B cell (primary cell): ENCODE measurements at regions not wholly inside any gene's neighbourhood (a gene's known extent, or its start where the extent isn't known, plus 50 kb on each side); places are given as distances from the start of the nearest gene placed in this dataset.

Source experiments
- ATAC-seq: fragments of 200-7000 bp; cut with Tn5 transposase; one replicate; pipeline ENCODE4 v1.10.0; 2021; ENCODE audit warnings: low read depth, mild to moderate bottlenecking, moderate number of reproducible peaks, moderate library complexity
- CTCF ChIA-PET: fragments of 350-600 bp; sonication (Branson Sonifier 250); formaldehyde crosslinking; loops from one replicate; lab custom pipeline; 2021; ENCODE audit warnings: antibody characterized with exemption, inconsistent platforms; lab: Charles Lee
- POLR2A ChIA-PET: fragments of 350-600 bp; sonication (Branson Sonifier 250); formaldehyde crosslinking; loops from one replicate; lab custom pipeline; 2021; ENCODE audit warnings: antibody characterized with exemption; lab: Charles Lee
- DNase-seq: peaks from one replicate; pipeline ENCODE4 v3.0.0; 2013
- H2AFZ ChIP-seq: 2 replicates; pipeline ENCODE4 v1.6.1; 2012; ENCODE audit warnings: mild to moderate bottlenecking, low read depth, low read length; ENCODE audit not compliant: insufficient read depth, poor library complexity, severe bottlenecking
- H3K27ac ChIP-seq, 2 donors: 1 replicate in 1 of 2; 2 replicates in 1 of 2; pipeline ENCODE4 v1.5.1; 2012 to 2013; ENCODE audit warnings: low read length in 2 of 2, mild to moderate bottlenecking in 2 of 2, moderate library complexity in 1 of 2
- H3K27me3 ChIP-seq, 4 experiments: fragments of 200-600 bp in 1 of 4; sonication (generic) in 1 of 4; replicated peaks in 1 of 4; 1 replicate in 2 of 4; 2 replicates in 2 of 4; pipeline versions ENCODE4 v1.6.1 to v1.7.0; 2013 to 2016; ENCODE audit warnings: low read length in 3 of 4, mild to moderate bottlenecking in 2 of 4, mixed read lengths in 1 of 4, moderate library complexity in 1 of 4; ENCODE audit not compliant: insufficient read depth in 4 of 4, control insufficient read depth in 3 of 4; ENCODE audit errors: control extremely low read depth in 1 of 4
- H3K36me3 ChIP-seq, 2 experiments: replicated peaks in 1 of 2; 1 replicate in 1 of 2; 2 replicates in 1 of 2; pipeline versions ENCODE4 v1.6.1 to v1.7.1; 2013; ENCODE audit warnings: low read length in 1 of 2; ENCODE audit not compliant: insufficient read depth in 2 of 2, control insufficient read depth in 1 of 2; ENCODE audit errors: control extremely low read depth in 1 of 2, extremely low read depth in 1 of 2
- H3K4me1 ChIP-seq, 2 donors: fragments of 200-600 bp in 1 of 2; sonication (generic) in 1 of 2; 1 replicate in 1 of 2; 2 replicates in 1 of 2; pipeline versions ENCODE4 v1.5.1 to v1.6.1; 2013 to 2017; ENCODE audit warnings: low read length in 2 of 2; ENCODE audit not compliant: control insufficient read depth in 2 of 2, insufficient read depth in 2 of 2
- H3K4me2 ChIP-seq: replicated peaks from 2 replicates; pipeline ENCODE3; 2012; ENCODE audit warnings: mild to moderate bottlenecking, low read depth, low read length; ENCODE audit not compliant: poor library complexity, severe bottlenecking
- H3K4me3 ChIP-seq, 5 experiments: fragments of 200-600 bp in 1 of 5; sonication (generic) in 1 of 5; 1 replicate in 3 of 5; 2 replicates in 2 of 5; pipeline versions ENCODE4 v1.5.1 to v1.7.0; 2011 to 2016; ENCODE audit warnings: low read length in 4 of 5, mild to moderate bottlenecking in 4 of 5, low read depth in 2 of 5, control low read depth in 1 of 5, moderate library complexity in 1 of 5; ENCODE audit not compliant: insufficient read depth in 1 of 5; ENCODE audit errors: control extremely low read depth in 1 of 5, extremely low read depth in 1 of 5
- H3K79me2 ChIP-seq: fragments of 200-600 bp; sonication (generic); one replicate; pipeline ENCODE4 v1.6.0; 2016; ENCODE audit warnings: low read length; ENCODE audit not compliant: control insufficient read depth, insufficient read depth
- H3K9ac ChIP-seq: fragments of 200-600 bp; sonication (generic); 2 replicates; pipeline ENCODE4 v1.6.1; 2017; ENCODE audit warnings: mild to moderate bottlenecking, low read length, moderate library complexity
- H3K9me3 ChIP-seq, 3 donors: one replicate each; pipeline versions ENCODE4 v1.6.1 to v1.7.1; 2013; ENCODE audit warnings: low read length in 2 of 3; ENCODE audit not compliant: control insufficient read depth in 2 of 3, insufficient read depth in 1 of 3; ENCODE audit errors: control extremely low read depth in 1 of 3
- H4K20me1 ChIP-seq: 2 replicates; pipeline ENCODE4 v1.6.0; 2012; ENCODE audit warnings: mild to moderate bottlenecking, low read length; ENCODE audit not compliant: insufficient read depth, control insufficient read depth, poor library complexity, severe bottlenecking
- H3K27ac Mint-ChIP-seq: one replicate; pipeline ENCODE4 v1.8.0; 2021; ENCODE audit warnings: mixed read lengths
- H3K27me3 Mint-ChIP-seq: one replicate; pipeline ENCODE4 v1.8.0; 2021; ENCODE audit warnings: mixed read lengths
- H3K4me1 Mint-ChIP-seq: one replicate; pipeline ENCODE4 v1.8.0; 2021; ENCODE audit warnings: mixed read lengths
- H3K4me3 Mint-ChIP-seq: one replicate; pipeline ENCODE4 v1.8.0; 2021; ENCODE audit warnings: mixed read lengths
- H3K9me3 Mint-ChIP-seq: one replicate; pipeline ENCODE4 v1.8.0; 2022; ENCODE audit warnings: mixed read lengths; ENCODE audit not compliant: insufficient read depth
- EZH2 ChIP-seq: IDR thresholded peaks from 2 replicates; pipeline ENCODE4 v1.6.1; 2012; ENCODE audit warnings: borderline replicate concordance, low read depth, mild to moderate bottlenecking, moderate library complexity, low read length; ENCODE audit not compliant: insufficient read depth, poor library complexity, severe bottlenecking
- WGBS: methylation state at CpG from one replicate; pipeline ENCODE4 v1.1.5; 2013; ENCODE audit warnings: missing lambda C conversion rate; ENCODE audit not compliant: insufficient coverage; 5-methylcytosine and 5-hydroxymethylcytosine counted together
- intact Hi-C: fragments of 100-400 bp; cut with micrococcal nuclease; formaldehyde crosslinking; loops from one replicate; pipeline ENCODE4 v1.10.0; 2022
- TF ChIP-seq, protein P1 (sequence below): fragments of 200-600 bp; IDR thresholded peaks from one replicate; pipeline ENCODE4 v1.8.0; 2022; ENCODE audit warnings: antibody characterized with exemption, mild to moderate bottlenecking

DNA sequence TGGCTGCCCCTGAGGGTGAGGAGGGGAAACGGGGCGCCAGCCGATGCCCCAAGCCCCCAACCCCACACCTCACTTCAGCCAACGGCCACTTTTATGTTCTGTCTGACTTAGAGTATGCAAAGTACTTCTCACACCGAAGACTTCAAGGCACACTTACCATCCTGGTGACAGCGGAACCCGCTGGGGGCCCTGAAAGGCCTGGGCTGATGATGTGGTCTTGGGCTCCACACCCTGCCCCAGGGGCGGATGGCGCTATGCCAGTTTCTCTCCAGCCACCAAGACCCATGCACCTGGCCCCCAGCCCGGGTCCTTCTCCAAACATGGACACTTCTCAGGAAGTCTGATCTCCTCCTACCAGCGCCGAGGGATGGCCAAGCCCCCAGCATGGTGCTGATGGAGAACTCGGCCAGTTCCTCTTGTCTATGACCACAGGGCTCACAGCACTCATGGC lies 175.4 kb downstream of the CTTN start:
- Histone ChIP-seq H3K36me3 (no peaks in the 10 kb centered on the region), H3K27ac (no peak overlapping the region), H3K9me3 (peaks cover 0 to 10% (median 0%) of the 10 kb centered on the region in 3 donors), H4K20me1 (no peaks in the 10 kb centered on the region), H3K4me2 (no peak overlapping the region), H3K4me3 (no peak overlapping the region), H3K79me2 (no peaks in the 10 kb centered on the region), H3K9ac (no peak overlapping the region), H2AFZ (no peak overlapping the region), H3K27me3 (no peaks in the 10 kb centered on the region), H3K4me1 (no peaks in the 10 kb centered on the region)
- no peaks in the 10 kb centered on the region for H3K4me1 Mint-ChIP-seq
- TF ChIP-seq, protein P1, sequence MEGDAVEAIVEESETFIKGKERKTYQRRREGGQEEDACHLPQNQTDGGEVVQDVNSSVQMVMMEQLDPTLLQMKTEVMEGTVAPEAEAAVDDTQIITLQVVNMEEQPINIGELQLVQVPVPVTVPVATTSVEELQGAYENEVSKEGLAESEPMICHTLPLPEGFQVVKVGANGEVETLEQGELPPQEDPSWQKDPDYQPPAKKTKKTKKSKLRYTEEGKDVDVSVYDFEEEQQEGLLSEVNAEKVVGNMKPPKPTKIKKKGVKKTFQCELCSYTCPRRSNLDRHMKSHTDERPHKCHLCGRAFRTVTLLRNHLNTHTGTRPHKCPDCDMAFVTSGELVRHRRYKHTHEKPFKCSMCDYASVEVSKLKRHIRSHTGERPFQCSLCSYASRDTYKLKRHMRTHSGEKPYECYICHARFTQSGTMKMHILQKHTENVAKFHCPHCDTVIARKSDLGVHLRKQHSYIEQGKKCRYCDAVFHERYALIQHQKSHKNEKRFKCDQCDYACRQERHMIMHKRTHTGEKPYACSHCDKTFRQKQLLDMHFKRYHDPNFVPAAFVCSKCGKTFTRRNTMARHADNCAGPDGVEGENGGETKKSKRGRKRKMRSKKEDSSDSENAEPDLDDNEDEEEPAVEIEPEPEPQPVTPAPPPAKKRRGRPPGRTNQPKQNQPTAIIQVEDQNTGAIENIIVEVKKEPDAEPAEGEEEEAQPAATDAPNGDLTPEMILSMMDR, result no peak
- TF ChIP-seq EZH2, result no peak
- no peaks in the 10 kb centered on the region for H3K9me3 Mint-ChIP-seq
- CTCF ChIA-PET, result no interaction called here
- H3K27me3 Mint-ChIP-seq, result peaks cover 4% of the 10 kb centered on the region
- no peak for DNase-seq
- POLR2A ChIA-PET, result no interaction called here
- no peak for ATAC-seq
- intact Hi-C loops, result no loop called here
- H3K4me3 Mint-ChIP-seq, result no peak overlapping the region
- no peak overlapping the region for H3K27ac Mint-ChIP-seq
- 79% methylated on average over 9 of the region's 13 CpGs for WGBS

DNA sequence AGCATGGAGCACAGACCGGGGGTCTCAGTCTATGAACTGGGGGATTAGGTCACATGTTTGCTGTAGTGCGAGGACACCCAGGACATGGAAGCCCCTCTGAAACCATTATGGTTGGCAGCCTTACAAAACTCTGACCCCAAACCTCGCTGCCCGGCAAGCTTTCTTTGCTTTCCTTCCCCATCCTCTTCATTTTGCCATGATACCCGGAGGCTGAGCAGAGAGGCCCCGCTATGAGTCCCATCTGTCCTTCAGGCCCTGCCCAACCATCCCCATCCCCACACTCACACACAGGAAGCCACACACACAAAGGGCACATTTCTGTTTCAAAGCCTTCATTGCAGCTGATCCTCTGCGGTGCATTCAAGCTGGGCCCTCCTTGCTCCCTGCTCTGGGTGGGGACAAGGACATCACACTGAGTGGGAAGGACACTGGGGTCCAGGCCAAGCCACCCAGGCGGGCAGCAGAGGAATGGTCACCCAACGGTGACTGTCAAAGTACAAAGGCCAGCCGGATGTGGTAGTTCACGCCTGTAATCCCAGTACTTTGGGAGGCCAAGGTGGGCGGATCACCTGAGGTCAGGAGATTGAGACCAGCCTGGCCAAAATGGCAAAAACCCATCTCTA lies 176.5 kb downstream of the CTTN start:
- Histone ChIP-seq H3K4me1 (no peaks in the 10 kb centered on the region), H3K27me3 (no peaks in the 10 kb centered on the region), H3K27ac (no peak overlapping the region), H3K79me2 (no peaks in the 10 kb centered on the region), H3K4me2 (no peak overlapping the region), H3K36me3 (no peaks in the 10 kb centered on the region), H3K9me3 (peaks cover 0 to 6% (median 0%) of the 10 kb centered on the region in 3 donors), H2AFZ (no peak overlapping the region), H3K9ac (no peak overlapping the region), H4K20me1 (no peaks in the 10 kb centered on the region), H3K4me3 (no peak overlapping the region)
- Mint-ChIP-seq H3K9me3 (no peaks in the 10 kb centered on the region), H3K27ac (no peak overlapping the region), H3K27me3 (peaks cover 4% of the 10 kb centered on the region), H3K4me1 (no peaks in the 10 kb centered on the region), H3K4me3 (no peak overlapping the region)
- intact Hi-C loops, result no loop called here
- 88% methylated on average over 11 of the region's 12 CpGs for WGBS
- TF ChIP-seq, protein P1, result no peak
- TF ChIP-seq EZH2, result no peak
- ATAC-seq (no peak), DNase-seq (no peak)
- ChIA-PET CTCF (no interaction called here), POLR2A (no interaction called here)
